GM23248 (cell line): ENCODE measurements at regions not wholly inside any gene's neighbourhood (a gene's known extent, or its start where the extent isn't known, plus 50 kb on each side); places are given as distances from the start of the nearest gene placed in this dataset.

Source experiments
- EZH2 ChIP-seq: fragments of 200-600 bp; sonication (generic); IDR thresholded peaks from 2 replicates; pipeline ENCODE4 v1.6.1; 2018; ENCODE audit warnings: antibody characterized with exemption, mild to moderate bottlenecking; ENCODE audit not compliant: insufficient read depth, poor library complexity, severe bottlenecking
- EZH2phosphoT487 ChIP-seq: fragments of 200-600 bp; sonication (generic); IDR thresholded peaks from 2 replicates; pipeline ENCODE4 v1.6.1; 2018; ENCODE audit warnings: antibody characterized with exemption, moderate library complexity, mild to moderate bottlenecking, low read depth; ENCODE audit not compliant: insufficient read depth

- TF ChIP-seq EZH2 (no peak), EZH2phosphoT487 (no peak)
These were observed 338.8 kb downstream of the MATN1 start for GRCh38 chr1:30384286-30385245.
